MV-4-11 (cell line): ENCODE measurements at regions not wholly inside any gene's neighbourhood (a gene's known extent, or its start where the extent isn't known, plus 50 kb on each side); places are given as distances from the start of the nearest gene placed in this dataset.

Experiments
- DNase-seq: peaks from one replicate; lab custom pipeline; 2025; lab: John Stamatoyannopoulos, UW

DNA sequence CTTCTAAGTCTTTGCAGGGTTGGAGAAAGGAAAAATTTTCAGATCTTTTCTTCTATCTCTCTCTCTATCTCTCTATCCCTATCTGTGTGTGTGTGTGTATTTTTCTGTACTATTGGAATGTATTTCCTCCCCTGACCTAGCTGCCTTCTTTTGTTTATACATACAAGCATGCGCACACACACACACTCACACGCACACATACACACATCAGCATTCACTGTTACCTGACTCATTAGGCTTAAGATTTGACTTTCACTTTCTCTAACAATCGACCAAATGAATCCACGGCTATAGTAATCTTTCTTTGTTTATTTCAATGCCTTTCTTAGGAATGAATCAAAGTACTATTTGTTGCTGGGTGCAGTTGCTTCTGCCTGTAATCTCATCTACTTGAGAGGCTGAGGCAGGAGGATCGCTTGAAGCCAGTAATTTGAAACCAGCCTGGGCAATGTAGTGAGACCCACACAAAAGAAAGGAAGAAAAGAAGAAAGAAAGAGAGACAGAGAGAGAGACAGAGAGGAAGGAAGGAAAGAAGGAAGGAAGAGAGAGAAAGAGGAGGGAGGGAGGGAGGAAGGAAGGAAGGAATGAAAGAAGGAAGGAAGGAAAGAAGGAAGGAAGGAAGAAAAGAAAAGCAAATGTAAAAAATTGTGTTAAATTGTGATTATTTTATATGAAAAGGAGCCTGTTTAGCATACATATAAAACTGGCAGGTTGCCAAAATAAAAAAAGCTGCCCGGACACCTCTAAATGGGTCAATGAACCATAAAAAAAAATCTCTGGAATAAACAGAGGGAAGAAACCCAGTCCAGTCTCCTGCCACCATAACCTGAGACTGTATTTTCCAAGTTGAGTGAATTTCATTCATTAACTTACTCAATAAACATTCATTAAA lies 206.8 kb downstream of the ZNF326 start:
- no peak for DNase-seq

DNA sequence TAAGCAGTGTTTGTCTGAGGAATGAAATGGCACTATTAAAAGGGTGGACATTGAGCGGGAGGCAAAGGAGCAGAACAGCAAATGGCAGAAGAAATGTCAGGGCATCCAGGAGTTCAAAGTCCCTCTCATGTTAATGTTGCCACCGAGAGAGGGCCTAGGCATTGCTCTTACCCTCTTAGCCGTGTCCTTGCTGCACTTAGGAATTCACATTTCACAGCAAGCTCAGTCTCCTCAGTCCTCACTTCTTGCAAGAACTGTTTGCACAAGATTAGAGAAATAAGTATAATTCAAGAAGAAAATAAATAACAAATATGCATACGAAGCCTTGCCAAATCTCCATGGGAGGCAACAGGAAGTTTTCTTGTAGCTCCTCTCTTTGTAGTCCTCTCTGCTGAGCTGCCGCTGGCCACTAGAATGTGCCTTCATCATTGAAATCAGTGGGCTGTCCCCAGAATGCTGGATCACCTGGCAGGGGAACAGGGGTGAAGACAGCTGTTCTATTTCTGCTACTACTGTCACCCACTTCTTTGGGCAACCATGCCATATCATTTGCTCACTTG lies 205.8 kb downstream of the ZNF326 start:
- no peak for DNase-seq

DNA sequence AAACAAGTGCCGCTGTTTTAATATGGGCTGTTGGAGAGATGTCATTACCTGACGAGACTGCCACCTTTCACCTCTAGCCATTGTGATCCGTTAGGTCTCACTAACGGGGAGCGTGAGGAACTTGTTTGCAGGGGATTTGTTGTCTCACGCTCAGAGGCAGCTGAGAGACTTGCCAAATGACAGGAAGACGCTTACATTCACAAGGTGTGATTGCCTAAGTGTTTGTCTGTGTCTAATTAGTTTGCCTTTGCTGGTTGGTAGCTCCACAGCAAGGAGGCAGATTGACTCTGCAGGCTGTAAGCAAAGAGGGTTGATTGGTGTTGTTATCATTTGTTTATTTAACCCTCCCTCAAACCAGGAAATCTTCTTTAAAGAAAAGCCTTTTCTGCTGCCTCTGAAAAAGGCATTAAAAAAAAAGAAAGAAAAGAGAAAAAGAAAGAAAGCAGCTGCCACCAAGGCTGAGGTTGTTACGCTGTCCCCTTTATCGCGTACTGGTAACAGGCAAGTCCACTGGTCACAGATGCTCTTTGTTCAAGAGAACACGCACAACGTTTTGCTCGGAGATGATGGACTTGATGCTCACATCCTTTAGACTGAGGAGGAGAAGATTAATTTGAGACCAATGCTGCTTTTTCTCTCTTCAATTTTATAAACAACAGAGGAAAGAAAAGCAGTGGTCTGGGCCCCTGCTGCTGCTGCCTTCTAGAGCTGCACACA lies 203.9 kb downstream of the ZNF326 start:
- no peak for DNase-seq

DNA sequence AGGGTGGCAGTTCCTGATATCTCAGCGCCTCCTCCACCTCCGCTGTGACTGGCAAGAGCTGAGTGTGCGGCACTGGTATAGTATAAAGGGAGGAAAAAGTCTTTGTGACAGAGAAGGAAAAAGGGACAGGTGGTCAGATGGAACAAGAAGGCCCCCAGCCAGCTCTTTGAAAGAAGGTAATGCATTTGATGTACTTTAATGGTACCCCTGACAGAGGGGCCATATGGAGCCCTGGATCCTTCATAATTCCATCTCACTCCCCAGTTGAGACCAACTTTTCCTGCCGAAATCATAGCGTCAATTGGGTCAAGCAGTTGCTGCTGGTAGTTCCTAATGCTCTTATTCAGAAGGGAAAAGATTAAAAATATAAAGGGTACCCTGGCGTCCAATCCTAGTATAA lies 198.2 kb downstream of the ZNF326 start:
- DNase-seq: no peak

DNA sequence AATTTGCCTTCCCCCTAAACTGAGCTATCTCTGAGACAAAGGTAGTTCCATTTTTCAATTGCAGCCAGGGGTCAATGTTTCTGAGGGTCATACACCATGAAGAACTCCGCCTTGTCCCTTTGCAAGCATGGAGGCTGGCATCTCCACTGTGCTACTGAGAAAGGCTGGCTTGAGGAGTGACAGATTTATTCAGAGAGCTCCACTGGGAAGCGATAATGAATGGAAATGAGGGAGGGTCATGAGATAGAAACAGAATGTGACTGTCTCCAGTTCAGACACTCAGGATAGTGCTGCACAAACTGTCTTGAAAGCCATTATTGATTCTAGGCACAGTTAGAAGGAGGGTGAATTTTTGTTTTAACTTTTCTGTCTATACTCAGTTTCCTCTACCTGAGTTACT lies 197.5 kb downstream of the ZNF326 start:
- DNase-seq: no peak

DNA sequence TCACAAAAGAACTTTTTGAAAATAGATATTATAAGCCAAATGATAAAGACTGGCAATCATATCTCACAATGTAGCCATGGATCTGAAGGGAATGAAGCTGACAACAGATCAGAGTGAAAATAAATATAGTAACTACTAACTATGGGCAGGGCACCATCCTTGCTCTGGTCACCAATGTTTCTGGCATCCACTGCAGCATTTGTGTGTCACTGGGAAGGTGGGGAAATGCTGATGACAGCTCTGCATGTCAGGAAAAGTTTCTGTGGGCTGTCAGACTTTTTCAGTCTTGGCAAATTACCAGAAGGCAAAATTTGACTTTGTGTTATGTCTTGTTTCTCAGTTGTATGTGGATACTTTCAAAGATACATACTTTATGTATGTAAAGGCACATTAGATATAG lies 195.6 kb downstream of the ZNF326 start:
- no peak for DNase-seq

DNA sequence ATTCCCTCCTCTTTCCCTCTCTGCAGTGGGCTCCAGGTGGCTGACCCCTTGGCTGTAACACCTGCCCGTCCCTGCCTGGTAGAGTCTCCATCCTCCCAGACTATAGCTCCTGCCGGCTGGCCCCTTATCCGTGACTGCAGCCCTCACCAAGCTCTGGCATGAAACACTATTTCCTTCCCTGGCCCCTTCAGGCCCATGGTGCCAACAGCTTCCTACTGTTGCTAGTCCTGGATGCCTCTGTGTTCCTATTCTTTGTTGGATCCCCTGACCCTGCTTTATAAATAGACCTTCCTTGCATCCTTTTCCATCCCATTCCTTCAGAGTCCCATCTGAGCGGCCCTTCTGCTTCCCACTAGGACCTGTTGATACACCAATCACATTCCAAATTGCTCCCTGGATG lies 195.0 kb downstream of the ZNF326 start:
- no peak for DNase-seq

DNA sequence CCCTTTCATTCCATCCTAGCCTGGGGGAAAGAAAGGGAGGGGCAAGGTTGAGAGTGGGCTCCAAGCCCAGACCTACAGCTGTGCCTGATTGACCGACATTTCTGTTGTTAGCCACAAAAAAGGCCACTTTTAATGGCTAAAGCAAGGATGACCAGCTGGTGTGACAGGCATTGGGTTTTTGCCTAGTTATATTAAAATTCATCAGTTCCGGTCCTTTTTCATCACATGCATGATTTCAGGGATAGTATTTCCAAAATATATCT lies 192.3 kb downstream of the ZNF326 start:
- DNase-seq: no peak

DNA sequence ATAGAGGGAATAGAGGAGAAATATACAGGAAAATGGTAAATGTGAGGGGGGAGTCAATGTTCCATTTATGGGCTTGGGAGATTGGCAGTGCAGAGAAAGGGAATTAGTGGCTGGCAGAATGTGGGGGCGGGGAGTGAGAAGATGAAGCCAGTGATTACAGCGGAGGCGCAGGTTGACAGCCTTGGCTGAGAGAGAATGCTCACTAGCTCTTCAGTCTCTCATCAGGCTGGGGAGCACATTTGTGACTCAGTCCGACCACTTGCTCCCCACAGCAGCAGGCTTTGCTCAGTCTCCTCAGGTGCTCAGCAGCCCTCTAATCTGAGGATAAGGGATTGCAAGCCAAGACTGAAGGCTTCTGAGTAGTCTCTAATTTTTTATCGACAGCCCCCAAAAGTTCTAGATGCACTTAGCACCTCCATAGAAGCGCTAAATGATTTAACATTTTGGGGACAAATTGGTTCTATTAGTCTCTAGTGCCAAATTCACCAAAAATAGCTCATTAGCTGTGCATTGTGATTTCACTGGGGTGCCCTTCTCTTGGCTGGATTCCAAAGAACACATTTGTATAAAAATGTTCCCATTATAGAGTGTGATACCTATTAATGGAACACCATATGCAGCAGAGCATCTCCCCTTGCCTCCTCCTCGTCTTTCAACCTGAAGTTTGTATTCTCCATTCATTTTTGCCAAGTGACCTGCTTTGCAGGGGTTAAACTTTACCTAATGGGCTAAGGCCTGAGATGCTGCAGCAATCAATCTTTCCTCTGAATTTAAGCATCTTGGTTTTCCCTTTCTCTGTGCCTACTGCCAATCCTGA lies 191.8 kb downstream of the ZNF326 start:
- DNase-seq: no peak

DNA sequence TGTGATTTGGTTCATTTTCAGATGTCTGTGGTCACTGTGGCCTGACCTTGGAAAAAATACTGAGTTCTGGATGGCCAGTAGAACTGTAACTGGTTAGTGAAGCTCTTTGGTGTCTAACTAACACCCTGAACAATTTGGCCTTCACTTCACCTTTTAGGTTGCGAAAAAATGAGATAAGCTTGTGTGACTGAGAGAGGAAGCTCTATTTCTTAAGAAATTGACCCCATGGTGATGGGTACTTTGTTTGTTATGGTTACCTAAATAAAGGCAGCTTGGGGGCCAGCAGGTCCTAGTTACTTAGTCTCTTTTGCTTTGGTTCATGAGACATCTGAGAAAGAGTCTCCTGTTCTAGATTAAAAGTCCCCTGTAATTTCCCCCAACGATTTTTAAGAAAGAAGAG lies 181.6 kb downstream of the ZNF326 start:
- DNase-seq: peak; percentile 2

DNA sequence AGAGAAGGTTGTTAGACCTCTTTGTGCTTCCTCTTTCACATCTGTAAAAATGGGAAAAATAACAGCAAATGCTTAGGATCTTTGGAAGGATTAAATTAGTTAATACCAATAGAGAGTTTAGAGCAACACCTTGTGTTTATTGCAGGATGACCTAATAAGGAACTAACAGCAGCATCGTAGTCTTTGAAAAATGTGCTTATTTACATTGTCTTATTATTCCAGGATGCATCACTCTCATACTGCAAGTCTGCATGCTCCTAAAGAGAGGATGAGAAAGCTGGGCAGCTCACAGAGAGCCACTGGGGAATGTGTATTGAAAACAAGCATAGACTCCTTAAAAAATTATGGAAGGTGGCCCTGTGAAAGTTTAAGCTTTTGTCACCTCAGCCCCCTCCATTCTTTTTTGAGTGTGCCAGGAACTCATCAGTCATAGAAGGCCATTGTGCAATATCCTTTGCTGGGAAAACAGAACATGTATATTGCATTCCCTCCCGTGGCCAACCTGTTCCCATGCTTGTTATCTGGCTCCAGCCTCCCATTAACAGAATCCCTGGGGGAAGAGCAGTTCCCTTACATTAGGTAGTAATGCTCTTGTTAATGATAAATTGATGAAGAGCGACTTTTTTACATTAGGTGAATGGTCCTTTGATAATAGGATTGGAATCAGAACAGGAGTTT lies 180.7 kb downstream of the ZNF326 start:
- DNase-seq: no peak

DNA sequence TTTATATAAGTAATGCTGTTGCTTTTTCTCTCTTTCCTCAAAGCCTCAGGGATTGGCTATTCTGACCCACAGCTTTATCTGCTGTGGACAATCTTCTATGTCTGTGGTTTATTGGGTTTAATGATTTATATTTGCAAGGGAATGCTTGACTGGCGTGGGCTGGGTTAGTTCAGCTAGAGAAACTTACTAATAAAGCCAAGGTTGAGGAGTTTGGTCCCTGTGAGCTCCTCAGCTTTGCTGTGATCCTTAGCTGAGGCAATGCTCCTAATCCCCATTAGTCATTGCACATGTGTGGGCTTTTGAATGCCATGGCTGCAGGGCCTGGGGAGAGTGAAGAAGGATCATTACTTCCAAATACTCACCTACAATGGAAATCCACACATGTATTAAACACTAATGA lies 179.3 kb downstream of the ZNF326 start:
- DNase-seq: no peak

DNA sequence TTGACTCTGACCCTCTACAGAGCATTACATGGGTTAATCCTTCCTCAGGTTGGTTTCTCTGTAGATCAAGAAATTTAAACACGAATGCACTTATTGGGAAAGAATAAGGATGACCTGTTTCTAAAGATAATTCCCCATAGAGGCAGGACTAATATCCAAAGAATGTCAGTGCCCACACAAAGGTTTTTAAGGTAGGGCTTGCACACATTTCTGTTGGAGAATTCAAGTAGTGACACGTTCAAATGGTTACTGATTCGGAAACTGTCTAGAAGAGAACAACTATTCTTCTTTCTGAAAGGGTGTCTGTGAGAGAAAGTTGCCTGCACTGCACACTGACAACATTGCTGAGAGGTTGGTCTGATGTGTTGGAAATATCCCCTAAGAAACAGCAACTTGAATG lies 167.3 kb downstream of the ZNF326 start:
- no peak for DNase-seq

DNA sequence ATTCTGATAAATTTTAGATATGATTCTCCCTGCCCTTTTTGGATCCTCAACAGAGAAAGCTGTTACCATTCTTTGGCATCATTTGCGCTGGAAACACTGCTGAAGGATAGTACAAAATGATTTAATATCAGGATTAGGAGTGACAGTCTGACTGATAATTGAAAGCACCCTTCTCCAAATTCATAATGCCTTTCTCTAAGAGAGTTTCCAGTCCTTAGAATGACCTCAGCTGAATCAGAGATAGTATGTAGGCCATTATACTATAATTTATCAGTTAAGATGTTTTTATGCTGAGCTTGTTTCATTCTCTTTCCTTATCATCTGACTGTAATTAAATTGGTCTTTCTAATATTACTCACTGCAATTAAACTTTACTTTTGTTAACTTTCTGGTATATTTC lies 166.7 kb downstream of the ZNF326 start:
- no peak for DNase-seq

DNA sequence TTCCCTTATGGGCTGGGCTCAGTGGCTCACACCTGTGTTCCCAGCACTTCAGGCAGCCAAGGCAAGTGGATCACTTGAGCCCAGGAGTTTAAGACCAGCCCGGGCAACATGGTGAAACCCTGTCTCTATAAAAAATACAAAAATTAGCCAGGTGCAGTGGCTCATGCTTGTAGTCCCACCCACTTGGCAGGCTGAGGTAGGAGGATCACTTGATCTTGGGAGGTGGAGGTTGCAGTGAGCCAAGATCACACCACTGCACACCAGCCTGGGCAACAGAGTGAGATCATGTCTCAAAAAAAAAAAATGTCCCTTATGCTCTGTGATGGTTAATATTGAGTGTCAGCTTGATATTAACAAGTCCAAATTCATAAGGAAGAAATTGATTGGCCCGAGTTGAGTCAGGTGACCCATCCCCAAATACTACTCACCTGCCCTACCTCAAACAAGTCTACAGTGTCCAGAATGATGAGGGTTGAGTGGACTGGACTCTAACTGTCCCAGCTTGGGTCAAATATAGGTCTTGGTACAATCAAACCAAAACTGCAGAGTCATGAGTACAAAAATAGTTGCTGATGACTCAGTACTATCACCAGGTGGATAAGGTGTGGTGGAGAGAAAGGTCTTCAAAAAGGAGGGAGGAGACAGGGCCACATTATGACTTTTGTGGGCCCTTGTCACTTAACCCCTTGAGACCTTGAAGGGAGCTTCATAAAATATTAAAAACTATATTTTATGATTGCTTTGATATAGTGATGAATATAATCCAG lies 161.0 kb downstream of the ZNF326 start:
- DNase-seq: no peak

DNA sequence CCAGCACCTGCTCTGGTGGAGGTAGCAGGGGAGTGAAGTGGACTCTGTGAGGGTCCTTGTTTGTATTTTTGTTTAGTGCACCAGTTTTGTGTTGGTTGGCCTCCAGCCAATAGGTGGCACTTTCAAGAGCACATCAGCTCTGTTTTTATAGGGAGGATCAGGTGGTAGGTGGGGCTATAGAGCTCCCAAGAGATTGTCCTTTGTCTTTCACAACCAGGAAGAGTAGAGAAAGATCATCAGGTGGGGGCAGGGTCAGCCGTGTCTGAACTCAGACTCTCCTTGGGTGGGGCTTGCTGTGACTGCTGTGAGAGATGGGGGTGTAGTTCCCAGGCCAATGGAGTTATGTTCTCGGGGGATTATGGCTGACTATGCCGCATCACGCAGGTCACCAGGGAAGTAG lies 159.8 kb downstream of the ZNF326 start:
- DNase-seq: no peak

DNA sequence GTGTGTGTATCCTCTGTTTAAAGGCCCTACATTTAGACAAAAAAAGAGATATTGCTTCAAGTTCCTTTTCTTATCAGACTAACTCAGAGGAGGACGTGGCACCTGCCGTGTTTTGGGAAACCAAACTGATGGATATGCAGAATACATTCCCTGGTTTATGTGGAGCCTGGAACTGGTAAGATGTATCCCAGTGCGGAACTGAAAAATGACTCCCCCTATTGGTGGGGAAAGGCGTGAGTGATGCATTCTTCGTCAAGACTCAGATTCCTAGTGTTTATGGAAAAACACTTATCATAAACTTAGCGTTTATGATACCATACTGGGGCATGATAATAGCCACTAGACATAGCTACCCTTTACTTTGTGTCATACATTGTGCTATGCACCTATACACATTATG lies 154.2 kb downstream of the ZNF326 start:
- DNase-seq: no peak

DNA sequence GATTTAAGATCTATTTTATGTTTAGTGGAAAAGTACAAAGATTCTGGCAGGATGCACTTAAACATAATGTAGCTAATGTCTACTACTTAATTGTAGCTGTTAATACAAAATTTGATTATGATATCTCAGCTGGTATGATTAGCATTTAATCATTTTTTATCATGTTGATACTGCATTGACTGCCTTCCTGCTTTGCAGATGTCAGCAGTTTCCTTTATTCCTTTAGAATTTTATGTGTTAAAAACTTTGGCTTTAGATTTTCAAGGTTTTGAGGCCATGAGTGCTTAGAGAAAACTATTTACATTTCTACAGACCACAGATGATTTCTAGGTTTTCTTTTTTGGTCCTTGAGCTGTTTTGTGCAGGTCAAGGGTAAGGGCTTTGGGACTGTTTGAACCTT lies 152.2 kb downstream of the ZNF326 start:
- no peak for DNase-seq

DNA sequence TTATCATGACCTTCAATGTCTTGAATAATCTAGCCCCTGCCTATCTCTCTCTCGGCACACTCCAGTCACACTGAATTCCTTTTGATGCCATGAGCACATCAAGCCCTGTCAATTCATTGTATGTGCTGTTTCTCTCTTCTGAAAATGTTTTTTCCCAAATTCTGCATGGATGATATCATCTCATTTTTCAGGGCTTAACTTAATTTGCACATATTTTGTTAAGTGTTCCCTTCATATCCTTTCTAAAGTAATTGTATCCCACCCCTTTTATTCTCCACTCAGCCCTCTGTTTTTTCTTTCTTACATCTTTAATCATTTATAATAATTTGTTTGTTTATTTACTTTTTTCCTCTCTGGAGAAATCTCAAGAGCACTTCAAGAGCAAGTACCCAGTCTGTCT lies 149.9 kb downstream of the ZNF326 start:
- no peak for DNase-seq

DNA sequence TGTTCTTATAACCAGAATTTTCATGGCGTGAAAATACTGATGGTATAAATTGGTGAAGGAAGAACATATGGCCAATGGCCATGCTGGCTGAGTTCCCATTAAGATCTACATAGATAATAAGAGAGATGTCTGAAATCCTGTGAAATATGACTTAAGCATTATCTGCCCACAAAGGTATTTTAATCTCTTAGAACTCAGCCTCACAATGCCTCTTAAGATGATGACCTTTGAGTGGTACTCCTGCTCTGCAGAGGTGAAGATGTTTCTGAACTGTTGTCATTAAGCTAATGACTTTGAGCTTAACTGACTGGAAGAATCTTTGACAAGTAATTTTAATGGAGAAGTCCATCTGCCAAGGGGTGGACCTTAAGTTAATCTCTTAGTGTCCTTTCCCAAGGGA lies 148.7 kb downstream of the ZNF326 start:
- DNase-seq: no peak

DNA sequence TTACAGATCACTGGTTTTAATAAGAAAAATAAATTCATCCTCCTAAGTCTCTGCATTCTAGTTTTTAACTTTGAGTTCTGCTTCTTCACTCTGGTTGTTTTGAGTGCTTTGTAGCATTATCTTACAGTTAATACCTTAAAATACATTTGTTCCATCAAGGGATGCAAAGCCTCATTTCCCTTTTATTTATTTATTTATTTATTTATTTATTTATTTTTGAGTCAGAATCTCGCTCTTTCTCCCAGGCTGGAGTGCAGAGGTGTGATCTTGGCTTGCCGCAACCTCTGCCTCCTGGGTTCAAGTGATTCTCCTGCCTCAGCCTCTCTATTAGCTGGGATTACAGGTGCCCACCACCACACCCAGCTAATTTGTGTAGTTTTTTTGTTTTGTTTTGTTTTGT lies 147.8 kb downstream of the ZNF326 start:
- DNase-seq: no peak
